GM21786 (cell line): ENCODE measurements at regions not wholly inside any gene's neighbourhood (a gene's known extent, or its start where the extent isn't known, plus 50 kb on each side); places are given as distances from the start of the nearest gene placed in this dataset.
"Not testable (repeated sequence)": the region's sequence is repeated elsewhere in the genome, so short reads cannot be mapped to it uniquely, and the experiment has no call there.

Experiments
- ATAC-seq: cut with Tn5 transposase; IDR thresholded peaks from one replicate; pipeline ENCODE4 v1.9.1; 2021; ENCODE audit not compliant: unreplicated experiment

DNA sequence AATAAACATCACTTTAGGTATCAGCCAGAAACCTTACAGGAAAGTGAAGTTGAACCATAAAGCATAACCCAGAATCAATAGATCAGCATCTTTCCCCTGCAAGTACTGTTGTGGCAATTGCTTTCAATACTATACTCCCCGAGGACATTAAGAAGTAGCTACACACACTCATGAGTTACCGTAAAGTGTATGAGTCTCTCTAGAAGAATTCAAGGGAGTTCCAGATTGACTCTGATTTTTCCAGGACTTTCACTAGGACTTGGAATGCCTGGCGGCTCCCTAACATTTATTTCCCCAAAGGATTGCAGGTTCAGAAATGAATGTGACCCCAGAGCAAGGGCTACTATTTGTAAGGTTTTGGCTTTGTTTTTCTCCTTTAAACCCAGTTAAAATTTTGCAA, 465.4 kb upstream of the MDGA2 start:
- ATAC-seq: no peak

DNA sequence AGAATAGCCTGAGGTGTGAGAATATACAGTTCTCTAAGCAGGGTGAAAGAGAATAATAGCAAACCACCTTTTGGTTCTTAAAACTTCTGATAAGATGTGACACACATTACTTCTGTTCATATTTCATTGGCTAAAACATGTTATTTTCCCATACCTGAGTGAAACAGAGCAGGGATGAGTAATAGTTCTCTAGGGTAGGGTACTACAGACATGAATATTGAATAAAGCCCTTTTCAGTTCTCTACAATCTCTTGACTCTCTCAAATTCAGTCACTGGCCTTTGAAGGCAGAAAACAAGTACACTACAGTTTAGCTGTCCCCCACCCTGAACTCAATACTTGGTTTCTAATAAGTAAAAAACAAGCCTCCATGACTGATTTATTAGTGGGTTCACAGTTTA, 454.1 kb upstream of the MDGA2 start:
- no peak for ATAC-seq

DNA sequence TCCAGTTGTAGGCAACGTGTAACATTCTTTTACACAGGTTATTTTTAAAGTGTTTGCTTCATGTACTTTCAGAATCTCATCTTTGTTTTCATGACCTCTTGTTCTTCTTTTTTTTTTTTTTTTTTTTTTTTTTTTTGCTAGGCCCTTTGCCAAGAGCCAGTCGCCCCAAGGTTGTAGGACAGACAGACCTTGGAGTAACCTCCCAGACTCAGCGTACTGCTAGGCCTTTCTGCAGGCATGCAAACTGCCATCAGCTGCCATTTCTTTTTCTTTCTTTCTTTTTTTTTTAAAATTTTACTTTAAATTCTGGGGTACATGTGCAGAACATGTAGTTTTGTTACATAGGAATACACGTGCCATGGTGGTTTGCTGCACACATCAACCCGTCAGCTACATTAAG, 452.3 kb upstream of the MDGA2 start:
- ATAC-seq: no peak

DNA sequence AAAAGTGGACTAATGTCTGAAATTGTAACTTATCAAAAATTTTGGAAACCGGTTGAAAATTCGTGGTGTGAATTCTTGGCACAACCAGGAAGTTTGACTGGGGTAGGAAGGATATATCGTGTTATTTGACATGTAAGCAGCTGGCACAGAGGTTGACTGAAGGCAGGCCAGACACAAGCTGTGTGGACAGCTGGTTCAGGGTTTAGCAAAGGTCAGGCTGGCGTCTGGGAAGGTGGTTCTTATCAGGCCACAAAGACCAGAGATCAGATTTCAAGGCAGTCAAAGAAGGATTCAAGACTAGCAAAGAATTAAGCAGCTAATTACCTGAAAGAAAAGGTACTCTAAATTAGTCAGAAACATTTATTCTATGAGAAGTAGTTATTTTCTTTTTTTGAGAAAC, 450.2 kb upstream of the MDGA2 start:
- ATAC-seq: no peak

DNA sequence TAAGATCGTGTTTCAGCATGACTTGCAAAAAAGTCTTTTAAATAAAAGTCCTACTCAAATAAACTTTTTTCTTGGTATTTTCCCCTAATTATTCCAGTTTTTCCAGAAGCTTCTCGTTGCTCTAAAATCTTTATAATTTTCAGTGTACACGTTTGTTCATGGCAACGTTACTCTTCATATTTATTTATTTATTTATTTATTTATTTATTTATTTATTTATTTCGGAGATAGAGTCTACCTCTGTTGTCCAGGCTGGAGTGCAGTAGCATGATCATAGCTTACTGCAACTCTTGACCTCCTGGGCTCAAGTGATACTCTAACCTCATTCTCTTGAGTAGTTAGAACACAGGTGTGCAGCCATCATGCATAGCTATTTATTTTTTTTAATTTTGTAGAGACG, 438.3 kb upstream of the MDGA2 start:
- no peak for ATAC-seq

DNA sequence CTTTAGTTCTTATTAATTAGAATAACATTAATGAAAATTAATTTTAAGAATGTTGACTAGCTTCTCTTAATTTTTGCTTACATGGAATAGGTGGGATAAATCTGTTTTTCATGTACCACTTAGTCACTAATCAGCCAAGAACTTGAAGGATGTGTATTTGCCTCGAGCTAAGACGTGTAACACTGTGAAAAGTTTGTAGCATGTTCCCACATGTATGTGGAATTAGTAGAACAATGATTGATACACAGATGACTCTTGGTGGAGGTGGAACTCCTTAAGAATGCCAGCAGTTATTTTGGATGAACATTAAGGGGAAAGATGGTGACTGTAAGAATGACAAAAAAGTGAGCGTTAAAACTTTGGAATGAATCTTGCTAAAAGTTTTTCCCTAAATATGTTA, 435.7 kb upstream of the MDGA2 start:
- ATAC-seq: no peak

DNA sequence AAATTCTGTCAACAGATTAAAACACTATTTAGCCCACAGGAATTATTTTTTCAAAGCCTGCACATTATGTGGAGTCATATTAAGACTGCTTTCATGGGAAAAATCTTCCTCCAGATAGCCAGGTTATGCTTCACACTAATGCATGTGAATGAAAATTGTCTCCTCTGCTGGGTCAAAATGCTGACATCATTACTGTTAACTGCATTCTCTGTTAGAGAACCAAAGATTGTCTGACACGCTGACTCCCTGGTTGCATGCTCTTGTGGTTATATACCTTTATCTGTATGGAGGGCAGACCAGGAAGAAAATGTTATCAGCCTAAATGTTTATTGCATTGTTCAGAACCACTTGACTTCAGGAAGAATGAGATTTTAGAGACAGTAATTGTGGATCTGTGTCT, 432.2 kb upstream of the MDGA2 start:
- ATAC-seq: no peak

DNA sequence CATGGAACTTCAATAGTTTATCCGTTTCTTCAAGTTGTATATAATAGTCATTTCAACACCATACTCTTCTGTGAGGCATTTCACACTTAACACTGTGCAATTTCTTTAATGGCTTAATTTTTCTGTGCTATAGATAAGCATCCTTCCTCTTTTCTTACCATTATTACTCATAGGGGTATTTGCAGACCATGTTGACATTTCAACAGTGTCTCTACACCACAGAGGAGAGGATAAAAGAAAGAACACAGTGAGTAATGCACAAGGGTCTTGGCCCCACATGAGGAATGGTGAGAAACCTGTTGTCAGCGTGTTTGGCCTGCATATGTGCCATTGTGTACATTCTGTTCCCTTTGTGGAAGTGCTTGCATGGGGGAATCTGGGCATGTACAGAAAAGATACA, 421.5 kb upstream of the MDGA2 start:
- no peak for ATAC-seq

DNA sequence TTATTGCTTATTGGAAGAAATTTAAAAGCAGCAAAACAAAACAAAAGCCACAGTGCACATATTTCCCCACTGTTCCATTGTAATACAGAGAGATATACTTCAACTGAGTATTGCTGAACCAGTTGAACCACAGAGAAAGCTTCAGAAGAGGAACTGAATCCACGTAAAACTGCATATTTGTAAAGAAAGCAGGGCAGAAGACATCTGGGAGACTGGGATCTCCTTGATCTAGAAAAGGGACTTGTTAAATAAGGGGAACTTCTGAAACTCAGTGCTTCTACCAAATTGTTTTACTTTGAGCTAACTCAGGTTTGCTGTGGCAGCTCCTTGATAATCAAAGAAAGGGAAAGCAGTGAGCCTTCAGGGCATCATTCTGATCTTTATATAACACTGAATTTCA, 411.1 kb upstream of the MDGA2 start:
- no peak for ATAC-seq

DNA sequence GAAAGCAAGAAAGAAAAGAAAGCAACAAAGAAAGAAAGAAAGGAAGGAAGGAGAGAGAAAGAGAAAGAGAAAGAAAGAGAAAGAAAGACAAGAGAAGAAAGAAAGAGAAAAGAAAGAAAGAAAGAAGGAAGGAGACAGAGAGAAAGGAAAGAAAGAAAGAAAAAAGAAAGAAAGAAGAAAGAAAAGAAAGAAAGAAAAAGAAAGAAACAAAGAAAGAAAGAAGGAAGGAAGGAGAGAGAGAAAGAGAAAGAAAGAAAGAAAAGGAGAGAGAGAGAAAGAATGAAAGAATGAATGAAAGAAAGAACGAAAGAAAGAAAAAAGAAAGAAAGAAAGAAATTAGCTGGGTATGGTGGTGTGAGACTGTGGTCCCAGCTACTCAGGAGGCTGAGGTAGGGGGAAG, 400.1 kb upstream of the MDGA2 start:
- no peak for ATAC-seq

DNA sequence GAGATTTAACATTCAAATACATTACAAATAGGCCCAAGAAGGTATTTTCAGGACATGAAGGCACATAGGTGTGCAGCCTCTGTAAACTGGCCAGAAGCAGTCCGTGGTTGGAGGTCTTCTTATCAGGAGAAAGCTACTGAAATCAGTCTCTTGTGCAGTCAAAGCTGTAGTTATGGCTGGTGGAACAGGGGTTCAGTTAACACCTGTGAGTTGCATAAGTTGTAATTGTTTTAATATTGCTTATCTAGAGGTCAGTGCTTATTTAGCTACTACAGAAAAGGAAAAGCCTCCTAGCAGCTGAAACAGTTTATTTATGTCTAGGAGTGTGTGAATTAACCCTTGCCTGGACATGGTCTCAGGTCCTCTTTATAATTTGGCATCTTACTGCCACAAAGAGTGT, 377.6 kb upstream of the MDGA2 start:
- ATAC-seq: no peak

DNA sequence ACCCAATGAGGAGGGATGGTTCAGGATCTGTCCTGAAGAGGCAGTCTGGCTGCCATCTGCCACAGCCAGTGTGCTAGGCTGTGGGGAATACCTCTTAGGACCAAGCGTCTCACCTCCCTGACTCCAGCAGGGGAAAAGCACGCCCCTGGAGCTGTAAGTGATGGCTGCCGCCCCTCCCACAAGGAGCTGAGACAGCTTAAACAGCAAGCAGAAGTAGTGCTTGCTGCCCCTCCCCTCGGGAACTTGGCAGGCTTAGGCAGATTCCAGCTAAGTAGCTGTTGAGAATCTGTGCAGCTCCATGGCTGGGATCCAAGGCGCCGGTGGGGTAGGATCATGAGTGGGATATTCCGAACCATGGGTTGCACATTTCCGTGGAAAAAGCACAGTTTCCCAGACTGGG, 360.4 kb upstream of the MDGA2 start:
- ATAC-seq: no peak

DNA sequence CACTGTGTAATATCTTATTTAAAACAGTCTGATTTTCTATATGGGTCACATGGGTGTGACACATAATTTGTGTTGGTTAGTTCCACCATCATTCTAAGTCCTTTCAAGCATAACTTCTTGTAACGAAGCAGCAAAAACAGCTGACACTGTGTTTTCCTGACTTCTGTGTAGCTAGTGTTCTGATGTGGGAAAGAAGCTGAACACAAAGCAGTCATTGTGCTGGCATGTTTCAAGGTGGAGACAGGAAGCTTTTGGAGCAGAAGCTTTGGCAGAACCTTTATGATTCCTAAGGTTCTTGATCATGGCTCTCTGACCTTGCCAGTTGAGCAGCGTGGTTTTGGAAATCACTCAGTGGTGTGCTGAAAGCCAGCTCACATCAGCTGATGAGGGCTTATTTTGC, 351.7 kb upstream of the MDGA2 start:
- no peak for ATAC-seq

DNA sequence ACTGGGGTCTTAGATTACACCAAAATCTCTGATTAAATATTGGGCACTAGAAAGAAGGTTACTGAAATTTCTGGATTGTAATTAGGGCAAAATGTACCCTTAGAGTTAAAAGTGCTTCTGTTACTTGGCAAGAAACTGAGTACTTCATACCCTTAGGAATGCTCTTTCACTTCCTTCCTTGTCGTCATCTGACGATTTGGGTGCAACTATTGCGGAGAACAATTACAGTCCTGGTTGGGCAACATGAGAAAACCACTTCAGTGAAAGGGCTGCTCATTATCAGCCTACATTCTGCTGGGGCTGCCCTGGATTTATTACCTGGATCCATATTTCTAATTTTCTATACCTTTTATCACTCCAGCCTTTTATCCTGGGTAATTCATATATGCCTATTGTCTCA, 348.5 kb upstream of the MDGA2 start:
- ATAC-seq: no peak

DNA sequence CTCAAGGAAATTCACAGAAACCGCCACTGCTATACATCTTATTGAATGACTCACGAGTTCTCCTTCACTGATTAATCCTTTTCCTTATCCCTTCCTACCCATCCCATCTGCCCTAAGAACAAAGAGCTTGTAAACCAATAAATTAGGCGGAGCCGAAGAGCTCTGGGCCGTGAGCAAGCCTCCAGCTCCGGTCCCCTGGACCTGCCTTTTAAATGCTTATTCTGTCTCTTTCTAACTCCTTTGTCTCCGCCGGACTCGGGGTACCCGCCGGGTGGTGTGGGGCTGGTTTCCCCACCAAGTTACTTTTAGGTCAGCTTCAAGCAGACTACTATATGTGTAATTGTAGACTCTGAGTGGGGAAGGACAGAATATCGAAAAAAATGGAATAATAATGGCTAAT, 336.1 kb upstream of the MDGA2 start:
- not testable (repeated sequence) for ATAC-seq

DNA sequence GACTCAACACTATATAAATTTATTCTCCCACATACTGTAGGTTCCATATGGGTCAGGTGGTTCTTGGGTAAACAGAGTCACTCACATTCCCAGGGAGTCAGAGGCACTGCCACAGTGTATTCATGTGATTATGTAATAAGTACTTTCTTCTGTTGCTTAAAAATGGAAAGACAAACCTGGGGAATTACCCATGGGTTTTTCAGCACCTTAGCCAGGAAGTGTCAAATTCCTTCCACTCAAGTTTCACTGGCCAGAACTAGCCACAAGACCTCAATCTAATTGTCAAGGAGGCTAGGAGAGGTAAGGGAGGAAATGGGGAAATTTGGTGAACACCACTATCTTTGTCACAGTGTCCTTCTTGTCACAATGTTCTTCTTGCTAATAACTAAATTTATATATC, 333.2 kb upstream of the MDGA2 start:
- ATAC-seq: no peak

DNA sequence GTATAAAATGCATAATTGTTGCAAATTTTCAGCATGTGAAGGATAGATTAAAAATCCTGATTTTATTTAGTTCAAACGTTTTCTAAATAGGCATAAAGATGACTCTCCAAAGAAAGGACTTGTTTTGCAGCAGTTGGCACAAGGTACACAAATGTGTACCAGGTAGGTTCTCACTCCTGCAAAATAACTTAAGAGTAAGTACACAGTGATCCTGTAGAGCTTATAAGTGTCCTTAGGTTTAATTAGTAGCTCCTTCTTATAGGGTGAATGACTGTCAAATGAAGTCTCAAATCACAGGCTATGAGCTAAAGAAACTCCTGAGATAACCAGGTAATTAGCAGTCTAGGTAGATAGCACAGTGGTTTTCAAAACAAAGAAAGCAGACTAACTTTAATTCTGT, 330.6 kb upstream of the MDGA2 start:
- ATAC-seq: no peak

DNA sequence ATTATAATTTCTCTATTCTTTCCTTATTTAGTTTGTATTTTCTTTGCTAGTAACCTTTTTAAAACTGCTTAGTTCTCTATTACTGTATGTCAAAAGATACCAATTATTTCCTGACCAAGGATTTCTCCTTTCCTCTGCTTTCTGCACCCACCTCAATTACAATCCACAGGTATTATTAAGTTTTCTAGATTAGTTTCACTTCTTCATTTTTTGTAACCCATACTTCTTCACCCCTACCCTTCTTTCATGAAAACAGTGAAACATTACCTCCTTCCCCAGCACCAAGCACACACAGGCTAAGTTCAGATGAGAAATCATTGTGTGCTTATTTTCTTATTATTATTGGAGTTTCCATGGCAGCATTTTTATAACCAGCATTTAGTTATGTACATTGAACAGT, 318.5 kb upstream of the MDGA2 start:
- no peak for ATAC-seq

DNA sequence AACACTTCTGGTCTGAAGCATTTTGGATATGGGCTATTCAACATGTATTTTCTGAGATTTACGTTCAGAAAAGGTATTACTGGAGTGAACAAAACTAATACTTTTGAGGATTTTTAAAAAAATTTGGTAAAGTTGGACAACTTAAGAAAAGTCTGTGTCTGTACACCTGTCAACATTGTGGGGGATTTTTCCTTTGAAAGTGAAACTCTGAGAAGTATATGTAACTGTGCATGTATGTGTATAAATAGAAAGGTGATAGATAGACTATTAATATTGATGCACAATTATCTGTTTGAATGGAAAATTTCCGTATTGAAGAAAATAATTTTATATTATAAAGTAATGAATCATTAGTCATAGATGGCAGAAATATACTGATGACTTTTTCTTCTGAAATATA, 312.8 kb upstream of the MDGA2 start:
- ATAC-seq: no peak

DNA sequence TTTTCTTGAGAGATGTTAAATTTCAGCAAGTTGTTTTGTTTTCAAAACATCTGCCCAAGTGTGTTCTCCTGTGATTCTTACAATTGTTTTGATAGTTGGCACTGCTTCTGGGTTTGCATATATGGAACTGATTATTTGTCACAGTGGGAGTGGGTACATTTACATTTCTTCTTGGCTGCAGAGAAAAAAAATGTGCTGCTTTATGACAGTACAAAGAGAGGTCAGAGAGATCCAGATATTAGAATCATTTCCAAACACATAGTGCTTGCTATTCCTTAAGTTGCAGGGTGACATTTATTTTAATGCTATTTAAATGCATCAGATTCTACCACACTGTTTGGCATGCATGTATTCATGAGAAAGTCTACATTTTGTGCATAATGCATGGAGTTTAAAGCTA, 303.5 kb upstream of the MDGA2 start:
- no peak for ATAC-seq

DNA sequence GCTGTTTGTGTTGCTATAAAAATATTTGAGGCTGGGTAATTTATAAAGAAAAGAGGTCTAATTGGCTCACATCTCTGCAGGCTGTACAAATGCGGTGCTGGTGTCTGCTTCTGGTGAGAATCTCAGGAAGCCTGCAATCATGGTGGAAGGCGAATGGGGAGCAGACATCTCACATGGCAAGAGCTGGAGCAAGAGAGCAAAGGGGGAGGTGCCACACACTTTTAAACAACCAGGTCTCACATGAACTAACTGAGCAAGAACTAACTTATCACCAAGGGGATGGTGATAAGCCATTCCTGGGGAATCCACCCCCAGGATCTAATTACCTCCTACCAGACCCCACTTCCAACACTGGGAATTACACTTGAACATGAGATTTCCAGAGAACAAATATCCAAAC, 300.7 kb upstream of the MDGA2 start:
- ATAC-seq: no peak

DNA sequence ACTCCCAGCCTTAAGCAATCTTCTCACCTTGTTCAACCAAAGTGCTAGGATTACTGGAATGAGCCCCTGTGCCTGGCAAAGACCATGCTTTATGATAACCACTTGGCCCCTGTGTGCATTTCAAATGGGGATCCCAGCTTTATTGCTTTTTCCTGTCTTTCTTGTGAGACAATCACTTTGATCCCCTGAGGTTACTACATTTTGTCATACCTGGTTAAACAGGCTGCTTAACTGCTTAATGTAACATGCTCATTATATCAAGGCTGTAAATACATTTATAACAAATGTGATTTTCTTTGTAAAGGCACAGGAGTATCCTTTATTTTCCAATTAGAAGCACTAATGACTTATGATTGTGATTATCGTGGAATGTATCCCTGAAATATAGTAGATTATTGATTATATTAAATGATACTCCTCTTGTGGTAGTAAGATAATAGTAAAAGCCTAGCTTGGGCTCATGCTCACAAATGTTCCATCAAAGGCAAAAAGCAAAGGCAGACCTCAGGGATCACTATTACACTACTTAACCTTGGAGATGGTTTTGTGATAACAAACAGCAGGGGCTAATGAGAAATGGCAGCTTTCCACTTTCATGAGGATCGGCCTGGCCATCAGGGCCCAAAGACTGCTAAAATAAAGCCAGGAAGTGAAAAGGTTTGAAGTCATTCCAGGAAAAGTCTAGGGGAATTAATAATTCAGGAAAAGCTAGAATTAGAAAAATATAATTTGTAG, 290.8 kb upstream of the MDGA2 start:
- ATAC-seq: no peak

DNA sequence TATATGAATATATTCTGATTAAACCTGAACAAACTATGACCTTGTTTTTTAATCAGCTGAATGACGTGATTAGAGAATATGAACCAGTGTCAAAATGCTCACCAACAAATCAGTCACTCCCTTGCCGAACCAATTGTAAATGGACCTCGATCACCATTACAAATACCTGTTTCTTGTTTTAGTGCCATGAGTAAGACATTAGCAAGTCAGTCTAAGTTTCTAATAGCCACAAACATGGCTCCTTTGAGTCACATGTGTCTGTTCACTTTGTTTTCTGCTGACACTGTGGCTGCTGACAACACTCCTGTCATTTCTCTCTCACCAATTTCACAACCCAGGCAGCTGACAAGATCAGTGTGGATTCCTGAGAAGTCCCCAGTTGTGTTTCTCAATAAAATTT, 286.2 kb upstream of the MDGA2 start:
- ATAC-seq: no peak

DNA sequence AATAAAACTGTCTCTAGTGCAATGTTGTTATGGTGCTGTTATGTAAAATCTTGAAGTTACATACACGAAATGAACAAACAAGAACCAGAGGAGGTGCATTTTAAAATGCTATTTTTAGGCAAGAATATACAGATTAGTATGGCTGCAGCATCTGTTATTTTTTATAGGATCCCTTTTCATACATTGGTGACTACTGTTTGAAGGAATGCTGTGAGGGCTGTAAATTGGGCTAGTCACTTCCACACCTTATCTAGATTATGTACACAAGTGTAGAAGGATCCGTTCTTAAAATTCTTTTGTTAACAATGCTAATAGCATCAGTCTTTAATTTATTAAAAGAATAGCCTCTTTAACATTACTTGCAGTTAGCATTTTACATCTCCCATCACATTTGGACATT, 284.3 kb upstream of the MDGA2 start:
- ATAC-seq: no peak
